Esophagus muscularis mucosa (tissue), 4 donors: ENCODE measurements at regions not wholly inside any gene's neighbourhood (a gene's known extent, or its start where the extent isn't known, plus 50 kb on each side); places are given as distances from the start of the nearest gene placed in this dataset.

Experiments used
- DNase-seq: peaks from one replicate; pipeline ENCODE4 v3.0.0-alpha.2; 2017; ENCODE audit errors: extremely low spot score
- H3K27ac ChIP-seq, 4 donors: fragments of 200-600 bp; sonication (generic); replicated peaks in 1 of 4; 1 replicate in 3 of 4; 2 replicates in 1 of 4; pipeline ENCODE4 v1.5.1; 2016 to 2019; ENCODE audit warnings: mild to moderate bottlenecking in 1 of 4
- H3K27me3 ChIP-seq, 4 donors: fragments of 200-600 bp; sonication (generic); one replicate each; pipeline versions ENCODE4 v1.5.1 to v1.6.0; 2016 to 2019
- H3K36me3 ChIP-seq, 4 donors: fragments of 200-600 bp; sonication (generic); one replicate each; pipeline ENCODE4 v1.5.1; 2016 to 2019
- H3K4me1 ChIP-seq, 4 donors: fragments of 200-600 bp; sonication (generic); one replicate each; pipeline ENCODE4 v1.5.1; 2016 to 2019
- H3K4me3 ChIP-seq, 4 donors: fragments of 200-600 bp; sonication (generic); 1 replicate in 2 of 4; 2 replicates in 2 of 4; pipeline ENCODE4 v1.5.1; 2016 to 2019; ENCODE audit warnings: mild to moderate bottlenecking in 4 of 4, moderate library complexity in 1 of 4
- H3K9me3 ChIP-seq, 4 donors: fragments of 200-600 bp; sonication (generic); 1 replicate in 3 of 4; 2 replicates in 1 of 4; pipeline ENCODE4 v1.5.1; 2016 to 2019
- EP300 ChIP-seq: sonication (generic); formaldehyde crosslinking; IDR thresholded peaks from one replicate; pipeline ENCODE4 v1.6.1; 2017; ENCODE audit warnings: antibody characterized with exemption
- POLR2A ChIP-seq: fragments of 450-650 bp; IDR thresholded peaks from one replicate; pipeline ENCODE4 v1.6.1; 2017; ENCODE audit warnings: antibody characterized with exemption, moderate library complexity, mild to moderate bottlenecking, low read depth
- POLR2AphosphoS5 ChIP-seq, 2 donors: sonication (generic); formaldehyde crosslinking; IDR thresholded peaks; one replicate each; pipeline ENCODE4 v1.6.1; 2017; ENCODE audit warnings: antibody characterized with exemption in 2 of 2
- WGBS: methylation state at CpG from one replicate; pipeline ENCODE4 v1.1.5; 2018; 5-methylcytosine and 5-hydroxymethylcytosine counted together
- intact Hi-C: fragments of 100-400 bp; cut with DNase I; formaldehyde crosslinking; loops from one replicate; pipeline ENCODE4 v1.15.1; 2023
- TF ChIP-seq, protein P1 (sequence below), 3 experiments: fragments of 200-600 bp in 2 of 3; fragments of 450-650 bp in 1 of 3; sonication (generic) in 2 of 3; IDR thresholded peaks; one replicate each; pipeline ENCODE4 v1.5.1; 2017 to 2019; ENCODE audit warnings: antibody characterized with exemption in 3 of 3, mild to moderate bottlenecking in 2 of 3, moderate library complexity in 1 of 3

DNA sequence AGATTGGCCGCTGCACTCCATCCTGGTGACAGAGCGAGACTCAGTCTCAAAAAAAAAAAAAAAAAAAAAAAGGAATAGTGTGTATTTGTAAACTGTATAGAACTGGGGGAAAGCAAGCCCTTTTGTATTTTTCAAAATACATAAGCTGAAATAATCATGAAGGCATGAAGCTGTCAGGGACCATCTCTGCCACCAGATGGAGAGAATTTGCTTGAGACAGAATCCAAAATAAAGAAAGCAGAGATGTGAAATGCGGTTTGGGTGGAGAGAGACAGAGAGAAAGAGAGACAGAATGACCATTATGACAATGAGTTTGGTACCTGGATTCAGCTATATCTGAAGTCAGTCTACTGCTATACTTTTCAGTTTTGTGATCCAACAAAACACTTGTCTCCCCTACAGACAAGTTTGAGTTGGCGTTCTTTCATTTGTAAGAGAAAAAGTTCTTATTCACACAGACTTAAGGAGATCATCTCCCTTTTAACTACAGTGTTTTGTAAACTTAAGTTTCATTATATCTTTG, 155.7 kb upstream of the LRIG3 start:
- peaks cover 0 to 15% (median 10%) of the 10 kb centered on the region in 4 donors for H3K4me1 ChIP-seq
- TF ChIP-seq, protein P1, sequence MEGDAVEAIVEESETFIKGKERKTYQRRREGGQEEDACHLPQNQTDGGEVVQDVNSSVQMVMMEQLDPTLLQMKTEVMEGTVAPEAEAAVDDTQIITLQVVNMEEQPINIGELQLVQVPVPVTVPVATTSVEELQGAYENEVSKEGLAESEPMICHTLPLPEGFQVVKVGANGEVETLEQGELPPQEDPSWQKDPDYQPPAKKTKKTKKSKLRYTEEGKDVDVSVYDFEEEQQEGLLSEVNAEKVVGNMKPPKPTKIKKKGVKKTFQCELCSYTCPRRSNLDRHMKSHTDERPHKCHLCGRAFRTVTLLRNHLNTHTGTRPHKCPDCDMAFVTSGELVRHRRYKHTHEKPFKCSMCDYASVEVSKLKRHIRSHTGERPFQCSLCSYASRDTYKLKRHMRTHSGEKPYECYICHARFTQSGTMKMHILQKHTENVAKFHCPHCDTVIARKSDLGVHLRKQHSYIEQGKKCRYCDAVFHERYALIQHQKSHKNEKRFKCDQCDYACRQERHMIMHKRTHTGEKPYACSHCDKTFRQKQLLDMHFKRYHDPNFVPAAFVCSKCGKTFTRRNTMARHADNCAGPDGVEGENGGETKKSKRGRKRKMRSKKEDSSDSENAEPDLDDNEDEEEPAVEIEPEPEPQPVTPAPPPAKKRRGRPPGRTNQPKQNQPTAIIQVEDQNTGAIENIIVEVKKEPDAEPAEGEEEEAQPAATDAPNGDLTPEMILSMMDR (IDR thresholded peaks at IDR 0.05), result peak in 1 of 3 experiments; percentile 10
- no peak for TF ChIP-seq POLR2A
- 94% methylated on average over 4 of the region's 4 CpGs for WGBS

DNA sequence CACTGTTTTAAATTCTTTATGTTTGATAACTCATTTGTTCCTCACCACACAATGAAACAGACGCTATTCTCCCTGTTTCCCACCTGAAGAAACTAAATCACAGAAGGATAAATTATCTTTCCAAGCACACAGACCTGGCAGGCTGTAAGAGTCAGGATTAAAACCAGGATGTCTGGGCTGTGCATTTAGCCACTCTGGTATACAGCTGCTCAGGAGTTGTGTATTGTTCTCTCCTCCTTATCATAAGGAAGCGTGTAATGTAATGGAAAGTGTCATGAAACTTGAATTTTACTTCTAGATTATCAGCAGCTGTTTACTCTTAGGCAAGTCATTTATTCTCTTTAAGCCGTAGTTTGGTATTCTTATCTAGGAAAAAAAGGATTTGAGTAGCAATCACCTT, 154.8 kb upstream of the LRIG3 start:
- no peaks in the 10 kb centered on the region for H3K27me3 ChIP-seq
- H3K4me3 ChIP-seq, result no peak overlapping the region
- H3K9me3 ChIP-seq, result no peaks in the 10 kb centered on the region
- TF ChIP-seq, protein P1 (IDR thresholded peaks at IDR 0.05), result no peak
- TF ChIP-seq POLR2A, result no peak
- no peak for TF ChIP-seq EP300
- no peak for TF ChIP-seq POLR2AphosphoS5 (IDR thresholded peaks at IDR 0.05)
- intact Hi-C loops, result no loop called here
- no peak for DNase-seq
- WGBS, result 88% methylated on average over 3 of the region's 3 CpGs
- H3K4me1 ChIP-seq, result peaks cover 0 to 21% (median 10%) of the 10 kb centered on the region in 4 donors
- no peaks in the 10 kb centered on the region for H3K36me3 ChIP-seq
- H3K27ac ChIP-seq, result no peak overlapping the region

More for the DNA sequence above, 155.7 kb upstream of the LRIG3 start:
- intact Hi-C loops, result no loop called here
- no peak for DNase-seq
- Histone ChIP-seq H3K9me3 (no peaks in the 10 kb centered on the region), H3K27ac (no peak overlapping the region), H3K4me3 (no peak overlapping the region), H3K36me3 (no peaks in the 10 kb centered on the region), H3K27me3 (no peaks in the 10 kb centered on the region)

DNA sequence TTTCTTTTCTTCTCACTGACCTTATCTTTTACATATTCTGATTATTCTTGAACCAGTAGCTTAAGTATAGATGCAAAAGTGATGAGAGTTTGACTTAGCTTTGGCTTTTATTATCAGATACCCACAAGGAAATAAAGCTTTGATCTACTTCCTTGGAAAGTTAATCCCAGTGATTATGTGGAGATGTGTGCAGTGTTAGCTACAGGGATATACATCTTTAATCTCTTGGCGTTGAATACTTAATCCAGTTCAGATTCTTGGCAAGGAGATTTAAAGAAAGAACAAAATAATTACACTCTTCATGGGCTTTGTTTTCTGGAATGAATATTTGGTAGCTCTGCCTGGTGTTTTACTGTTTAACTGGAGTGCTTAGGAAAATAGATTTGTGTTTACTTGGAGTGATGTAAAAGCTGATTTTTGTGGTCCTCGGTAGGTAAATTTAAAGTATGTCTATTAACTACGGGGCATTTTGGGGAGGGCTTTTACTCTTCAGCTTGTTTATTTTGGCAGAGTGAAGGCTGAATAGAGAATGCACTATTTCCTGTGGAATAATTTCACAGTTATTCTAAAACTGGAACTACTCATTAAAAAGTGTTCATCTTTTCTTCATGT, 150.1 kb upstream of the LRIG3 start:
- peaks cover 0 to 15% (median 0%) of the 10 kb centered on the region in 4 donors for H3K4me1 ChIP-seq
- no peaks in the 10 kb centered on the region for H3K27me3 ChIP-seq
- no peaks in the 10 kb centered on the region for H3K9me3 ChIP-seq
- TF ChIP-seq POLR2A (no peak), POLR2AphosphoS5 (IDR thresholded peaks at IDR 0.05) (no peak), EP300 (no peak)
- TF ChIP-seq, protein P1 (IDR thresholded peaks at IDR 0.05), result no peak
- no peaks in the 10 kb centered on the region for H3K36me3 ChIP-seq
- no peak overlapping the region for H3K27ac ChIP-seq
- 36% methylated on average over 3 of the region's 3 CpGs for whole genome bisulfite sequencing
- intact Hi-C loops, result no loop called here
- no peak overlapping the region for H3K4me3 ChIP-seq
- no peak for DNase-seq

DNA sequence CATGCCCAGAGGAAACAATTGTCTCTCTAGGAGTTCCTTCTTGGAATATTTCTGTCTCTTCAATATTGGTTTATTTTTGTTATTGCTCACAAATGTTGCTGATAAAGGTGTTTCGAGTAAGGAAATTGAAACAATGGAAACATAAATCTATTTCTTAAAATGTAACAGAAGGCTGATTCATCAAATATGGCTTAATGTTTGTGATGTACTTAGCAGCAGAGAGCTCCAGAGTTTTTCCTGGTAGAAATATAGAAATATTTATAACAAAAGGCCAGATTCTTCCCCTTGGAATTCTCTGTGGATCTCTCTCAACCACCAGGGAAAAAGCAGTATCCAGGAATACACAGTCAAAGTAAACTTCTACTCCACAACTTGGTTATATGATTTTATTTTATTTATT, 149.2 kb upstream of the LRIG3 start:
- Histone ChIP-seq H3K4me3 (no peak overlapping the region), H3K9me3 (no peaks in the 10 kb centered on the region), H3K36me3 (no peaks in the 10 kb centered on the region), H3K27me3 (no peaks in the 10 kb centered on the region), H3K27ac (no peak overlapping the region), H3K4me1 (peaks cover 0 to 15% (median 0%) of the 10 kb centered on the region in 4 donors)
- intact Hi-C loops, result no loop called here
- TF ChIP-seq, protein P1 (IDR thresholded peaks at IDR 0.05), result no peak
- no peak for TF ChIP-seq POLR2A
- no peak for DNase-seq
- 34% methylated on average over 1 of the region's 1 CpG for WGBS

DNA sequence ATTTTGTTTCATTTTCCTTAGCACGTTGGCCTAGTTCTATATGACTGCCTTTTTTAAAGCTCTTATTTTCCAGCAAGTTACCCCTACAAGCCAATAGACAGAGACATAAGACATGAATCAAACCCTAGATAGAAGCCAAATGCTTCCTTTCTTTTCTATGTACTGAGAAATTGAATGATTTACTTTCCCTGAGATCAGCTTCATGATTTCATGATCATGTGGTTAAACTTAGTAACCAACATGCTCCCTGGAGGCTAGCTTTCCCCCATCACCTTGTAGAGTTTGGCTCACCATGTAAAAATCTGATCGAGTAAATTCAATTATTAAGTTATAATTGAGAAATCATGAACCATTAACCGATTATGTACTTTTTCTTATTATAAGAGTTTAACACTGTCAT, 148.1 kb upstream of the LRIG3 start:
- WGBS, result 81% methylated on average over 3 of the region's 3 CpGs
- TF ChIP-seq, protein P1 (IDR thresholded peaks at IDR 0.05), result no peak
- TF ChIP-seq POLR2A (no peak), EP300 (no peak), POLR2AphosphoS5 (IDR thresholded peaks at IDR 0.05) (no peak)
- Histone ChIP-seq H3K27me3 (no peaks in the 10 kb centered on the region), H3K27ac (no peak overlapping the region), H3K4me3 (no peak overlapping the region), H3K4me1 (peaks cover 0 to 15% (median 0%) of the 10 kb centered on the region in 4 donors), H3K36me3 (no peaks in the 10 kb centered on the region), H3K9me3 (no peaks in the 10 kb centered on the region)
- intact Hi-C loops, result no loop called here
- no peak for DNase-seq
